ENCODE measurements at regions not wholly inside any gene's neighbourhood (a gene's known extent, or its start where the extent isn't known, plus 50 kb on each side); places are given as distances from the start of the nearest gene placed in this dataset.

DNA sequence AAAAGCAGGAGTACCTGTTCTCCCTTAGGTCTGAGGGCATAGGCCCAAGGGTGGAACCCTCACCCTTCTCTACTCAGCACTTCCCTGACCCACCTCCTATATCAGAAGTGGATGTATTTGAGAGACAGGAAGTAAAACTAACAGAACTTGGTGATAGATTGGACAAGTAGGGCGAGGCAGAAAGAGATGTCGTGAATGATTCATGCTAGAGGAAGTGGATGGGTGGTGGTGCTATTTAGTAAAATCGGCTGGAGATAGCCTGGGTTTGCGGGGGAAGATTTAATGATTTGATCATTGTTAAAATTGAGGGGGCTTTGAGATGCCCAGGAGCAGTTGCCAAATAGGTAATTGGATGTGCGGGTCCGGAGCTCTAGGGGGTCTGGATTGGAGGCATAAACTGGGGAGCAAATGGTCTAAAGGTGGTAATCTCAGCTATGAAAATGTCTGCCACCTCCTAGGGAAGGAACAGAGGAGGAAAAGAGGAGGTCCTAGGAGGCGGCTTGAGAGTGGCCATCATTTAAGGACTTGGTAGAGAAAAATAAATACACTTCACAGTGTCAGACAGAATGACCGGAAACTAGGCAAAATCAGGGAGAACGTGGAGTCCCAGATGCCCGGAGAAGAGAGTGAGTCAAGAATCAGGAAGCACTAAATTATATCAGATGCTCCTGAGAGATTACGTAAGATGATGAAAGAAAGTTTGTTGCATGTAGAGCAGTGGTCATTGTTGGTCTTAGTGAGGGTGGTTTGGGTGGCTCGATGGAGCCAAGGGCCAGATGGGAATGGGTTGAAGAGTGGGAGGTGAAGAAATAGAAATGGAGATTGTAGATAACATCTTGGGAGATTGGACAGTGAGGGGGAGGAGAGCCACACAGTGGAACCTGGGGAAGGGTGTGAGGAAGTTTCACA, 142.0 kb downstream of the CEP57L1 start:
- no peaks in the 10 kb centered on the region for H3K27me3 ChIP-seq (ENCODE audit: insufficient read depth, insufficient read length)
- TF ChIP-seq YY1 (IDR thresholded peaks at IDR 0.05; ENCODE audit: insufficient read depth, insufficient read length) (no peak), SUZ12 (IDR thresholded peaks at IDR 0.05; ENCODE audit: extremely low read depth, insufficient read depth, insufficient read length) (no peak), ZNF274 (IDR thresholded peaks at IDR 0.05; ENCODE audit: low read depth, low read length) (no peak)
- no peaks in the 10 kb centered on the region for H3K4me1 ChIP-seq (ENCODE audit: insufficient read depth, insufficient read length)
- H3K4me3 ChIP-seq (ENCODE audit: insufficient read length, low read depth): no peak overlapping the region
- H3K9me3 ChIP-seq (ENCODE audit: insufficient read depth, low read length): no peaks in the 10 kb centered on the region
- no peak for DNase-seq (ENCODE audit: low read depth, low spot score)
- H3K9ac ChIP-seq (ENCODE audit: insufficient read length, low read depth): no peak overlapping the region
- H3K36me3 ChIP-seq (ENCODE audit: insufficient read depth, insufficient read length, low read length): no peaks in the 10 kb centered on the region

DNA sequence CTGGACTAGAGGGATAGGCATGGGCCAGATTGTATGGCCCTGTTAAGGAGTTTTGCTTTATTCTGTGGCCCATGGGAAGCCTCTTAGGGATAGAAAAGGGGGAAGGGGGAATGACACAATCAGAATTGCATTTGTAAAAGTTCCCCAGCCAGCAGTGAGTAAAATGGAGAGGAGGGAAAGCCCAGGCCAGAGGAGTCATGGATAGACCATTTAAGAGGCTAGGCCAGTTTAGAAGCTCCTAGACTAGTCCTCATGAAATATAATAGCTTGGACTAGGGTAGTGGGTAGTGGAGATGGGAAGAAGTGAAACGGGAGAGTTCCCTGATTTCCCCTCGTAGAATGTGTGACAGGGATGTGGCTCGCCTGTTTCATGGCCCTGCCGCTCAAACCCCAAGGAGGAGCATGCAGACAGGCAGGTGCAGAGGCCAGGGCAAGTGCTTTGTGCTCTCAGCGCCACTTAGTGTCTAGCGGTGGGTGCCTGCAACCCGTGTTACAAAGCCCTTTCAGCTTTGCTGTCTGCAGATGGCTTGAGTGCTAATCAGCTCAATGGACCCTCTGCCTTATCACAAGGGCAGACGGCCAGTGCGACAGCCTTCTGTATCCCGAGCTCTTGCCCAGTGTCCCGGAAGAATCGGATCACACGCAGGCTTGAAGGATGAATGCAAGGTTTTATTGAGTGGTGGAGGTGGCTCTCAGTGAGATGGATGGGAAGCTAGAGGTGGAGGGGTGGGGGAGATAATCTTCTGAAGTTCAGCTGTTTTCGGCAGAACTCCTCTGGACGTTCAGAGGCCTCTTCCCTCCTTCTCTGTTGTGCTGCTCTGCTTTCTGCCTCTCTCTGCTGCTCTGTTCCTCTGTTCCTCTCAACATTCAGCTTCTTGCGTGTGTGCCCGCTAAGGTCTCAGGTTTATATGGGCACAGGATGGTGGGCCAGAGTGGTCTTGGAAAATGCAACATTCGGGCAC, 141.1 kb downstream of the CEP57L1 start:
- H3K4me3 ChIP-seq (ENCODE audit: insufficient read length, low read depth): no peak overlapping the region
- H3K36me3 ChIP-seq (ENCODE audit: insufficient read depth, insufficient read length, low read length): no peaks in the 10 kb centered on the region
- no peaks in the 10 kb centered on the region for H3K4me1 ChIP-seq (ENCODE audit: insufficient read depth, insufficient read length)
- no peak overlapping the region for H3K9ac ChIP-seq (ENCODE audit: insufficient read length, low read depth)
- DNase-seq (ENCODE audit: low read depth, low spot score): peak; percentile 8
- TF ChIP-seq SUZ12 (IDR thresholded peaks at IDR 0.05; ENCODE audit: extremely low read depth, insufficient read depth, insufficient read length) (no peak), YY1 (IDR thresholded peaks at IDR 0.05; ENCODE audit: insufficient read depth, insufficient read length) (no peak), ZNF274 (IDR thresholded peaks at IDR 0.05; ENCODE audit: low read depth, low read length) (no peak)
- H3K9me3 ChIP-seq (ENCODE audit: insufficient read depth, low read length): no peaks in the 10 kb centered on the region
- no peaks in the 10 kb centered on the region for H3K27me3 ChIP-seq (ENCODE audit: insufficient read depth, insufficient read length)

DNA sequence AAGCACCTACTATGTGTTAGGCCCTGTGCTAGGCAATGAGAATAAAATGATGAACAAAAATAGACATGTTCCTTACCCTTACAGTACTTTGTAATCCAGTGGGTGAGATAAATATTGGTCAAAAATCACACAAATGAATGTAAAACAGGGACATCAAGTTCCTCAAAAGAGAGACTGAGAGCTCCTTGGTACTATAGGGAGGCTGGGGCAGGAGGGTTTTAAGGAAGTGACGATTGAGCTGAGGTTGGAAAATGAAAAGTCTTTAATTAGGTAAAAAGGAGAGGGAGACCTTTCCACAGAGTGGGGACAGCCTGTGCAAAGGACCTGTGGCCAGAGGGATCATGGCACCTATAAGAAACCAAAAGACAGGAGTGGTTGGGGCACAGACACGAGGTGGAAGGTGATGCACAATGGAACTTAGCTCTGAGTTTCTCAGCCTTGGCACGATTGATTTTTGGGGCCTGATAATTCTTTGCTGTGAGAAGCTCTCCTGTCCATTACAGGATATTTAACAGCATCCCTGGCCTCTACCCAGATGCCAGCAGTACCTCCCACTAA, 140.3 kb downstream of the CEP57L1 start:
- DNase-seq (ENCODE audit: low read depth, low spot score): no peak
- H3K4me1 ChIP-seq (ENCODE audit: insufficient read depth, insufficient read length): no peaks in the 10 kb centered on the region
- TF ChIP-seq ZNF274 (IDR thresholded peaks at IDR 0.05; ENCODE audit: low read depth, low read length) (no peak), SUZ12 (IDR thresholded peaks at IDR 0.05; ENCODE audit: extremely low read depth, insufficient read depth, insufficient read length) (no peak)
- H3K27me3 ChIP-seq (ENCODE audit: insufficient read depth, insufficient read length): no peaks in the 10 kb centered on the region
- no peak overlapping the region for H3K4me3 ChIP-seq (ENCODE audit: insufficient read length, low read depth)
- H3K9ac ChIP-seq (ENCODE audit: insufficient read length, low read depth): no peak overlapping the region
- no peaks in the 10 kb centered on the region for H3K36me3 ChIP-seq (ENCODE audit: insufficient read depth, insufficient read length, low read length)
- H3K9me3 ChIP-seq (ENCODE audit: insufficient read depth, low read length): no peaks in the 10 kb centered on the region

DNA sequence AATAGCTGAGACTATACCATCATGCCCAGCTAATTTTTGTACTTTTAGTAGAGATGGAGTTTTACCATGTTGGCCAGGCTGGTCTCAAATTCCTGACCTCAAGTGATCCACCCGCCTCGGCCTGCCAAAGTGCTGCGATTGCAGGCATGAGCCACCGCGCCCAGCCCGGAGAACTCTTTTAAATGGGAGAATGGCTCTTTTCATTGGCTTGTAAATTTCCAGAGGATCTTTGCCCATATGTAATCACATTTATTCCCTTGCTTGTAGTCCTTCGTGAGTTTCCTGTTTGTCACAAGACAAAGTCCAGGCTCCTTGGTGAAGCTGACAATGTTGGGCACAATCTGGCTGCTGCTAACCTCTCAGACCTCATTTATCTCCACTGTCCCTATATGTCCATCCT, 135.1 kb downstream of the CEP57L1 start:
- H3K4me1 ChIP-seq (ENCODE audit: insufficient read depth, insufficient read length): no peaks in the 10 kb centered on the region
- H3K27me3 ChIP-seq (ENCODE audit: insufficient read depth, insufficient read length): no peaks in the 10 kb centered on the region
- no peaks in the 10 kb centered on the region for H3K36me3 ChIP-seq (ENCODE audit: insufficient read depth, insufficient read length, low read length)
- TF ChIP-seq YY1 (IDR thresholded peaks at IDR 0.05; ENCODE audit: insufficient read depth, insufficient read length): no peak
- TF ChIP-seq SUZ12 (IDR thresholded peaks at IDR 0.05; ENCODE audit: extremely low read depth, insufficient read depth, insufficient read length): no peak
- TF ChIP-seq ZNF274 (IDR thresholded peaks at IDR 0.05; ENCODE audit: low read depth, low read length): no peak
- H3K9ac ChIP-seq (ENCODE audit: insufficient read length, low read depth): no peak overlapping the region
- DNase-seq (ENCODE audit: low read depth, low spot score): no peak
- no peaks in the 10 kb centered on the region for H3K9me3 ChIP-seq (ENCODE audit: insufficient read depth, low read length)
- no peak overlapping the region for H3K4me3 ChIP-seq (ENCODE audit: insufficient read length, low read depth)

DNA sequence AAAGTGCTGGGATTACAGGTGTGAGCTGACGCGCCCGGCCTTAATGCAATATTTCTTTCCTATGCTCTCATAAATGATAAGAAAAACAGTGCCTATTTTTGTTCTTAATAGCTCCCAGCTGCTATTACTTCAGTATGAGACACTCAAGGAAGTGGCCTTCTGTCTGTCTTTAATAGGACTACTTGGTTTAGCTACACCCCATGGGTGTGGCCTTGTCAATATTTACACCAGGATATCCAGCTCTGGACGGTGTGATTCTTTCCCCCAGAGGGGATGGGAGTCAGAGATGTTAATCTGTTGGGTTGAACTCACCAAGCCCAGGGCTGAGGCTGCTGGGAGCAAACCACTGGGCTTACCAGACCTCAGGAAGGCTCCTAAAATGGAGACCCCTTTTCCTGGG, 134.2 kb downstream of the CEP57L1 start:
- no peak overlapping the region for H3K9ac ChIP-seq (ENCODE audit: insufficient read length, low read depth)
- H3K4me3 ChIP-seq (ENCODE audit: insufficient read length, low read depth): no peak overlapping the region
- H3K4me1 ChIP-seq (ENCODE audit: insufficient read depth, insufficient read length): no peaks in the 10 kb centered on the region
- no peak for TF ChIP-seq YY1 (IDR thresholded peaks at IDR 0.05; ENCODE audit: insufficient read depth, insufficient read length)
- no peak for TF ChIP-seq SUZ12 (IDR thresholded peaks at IDR 0.05; ENCODE audit: extremely low read depth, insufficient read depth, insufficient read length)
- TF ChIP-seq ZNF274 (IDR thresholded peaks at IDR 0.05; ENCODE audit: low read depth, low read length): no peak
- H3K27me3 ChIP-seq (ENCODE audit: insufficient read depth, insufficient read length): no peaks in the 10 kb centered on the region
- H3K9me3 ChIP-seq (ENCODE audit: insufficient read depth, low read length): no peaks in the 10 kb centered on the region
- no peak for DNase-seq (ENCODE audit: low read depth, low spot score)
- H3K36me3 ChIP-seq (ENCODE audit: insufficient read depth, insufficient read length, low read length): no peaks in the 10 kb centered on the region

DNA sequence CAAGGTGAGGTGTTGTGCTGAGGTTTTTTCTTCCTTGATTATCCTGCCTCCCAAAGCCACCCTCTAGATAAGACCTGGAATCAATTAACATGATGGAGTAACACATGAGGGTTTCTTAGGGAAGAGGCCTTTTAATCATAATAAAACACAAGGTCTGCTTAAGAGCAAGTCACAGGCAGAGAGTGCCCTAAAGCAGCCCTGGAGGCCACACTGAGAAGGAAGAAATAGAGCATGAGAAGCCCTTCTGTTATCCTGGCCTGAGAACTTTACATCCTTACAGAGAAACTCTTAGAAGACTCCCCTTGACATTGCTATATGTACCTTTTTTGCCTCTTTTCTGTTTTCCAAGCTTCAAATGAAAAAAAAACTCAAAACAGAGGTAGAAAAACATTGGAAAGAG, 132.3 kb downstream of the CEP57L1 start:
- Histone ChIP-seq H3K4me1 (ENCODE audit: insufficient read depth, insufficient read length) (no peaks in the 10 kb centered on the region), H3K36me3 (ENCODE audit: insufficient read depth, insufficient read length, low read length) (no peaks in the 10 kb centered on the region), H3K27me3 (ENCODE audit: insufficient read depth, insufficient read length) (no peaks in the 10 kb centered on the region), H3K9me3 (ENCODE audit: insufficient read depth, low read length) (no peaks in the 10 kb centered on the region), H3K9ac (ENCODE audit: insufficient read length, low read depth) (no peak overlapping the region), H3K4me3 (ENCODE audit: insufficient read length, low read depth) (no peak overlapping the region)
- TF ChIP-seq ZNF274 (IDR thresholded peaks at IDR 0.05; ENCODE audit: low read depth, low read length) (no peak), YY1 (IDR thresholded peaks at IDR 0.05; ENCODE audit: insufficient read depth, insufficient read length) (no peak), SUZ12 (IDR thresholded peaks at IDR 0.05; ENCODE audit: extremely low read depth, insufficient read depth, insufficient read length) (no peak)
- no peak for DNase-seq (ENCODE audit: low read depth, low spot score)
